Stimulated activated CD4-positive, alpha-beta T cell treated with anti-CD3 and anti-CD28 coated beads, Interleukin-1b, Interleukin-23, amount 100 ng/mL, for 1 hour (primary cell): ENCODE measurements at regions not wholly inside any gene's neighbourhood (a gene's known extent, or its start where the extent isn't known, plus 50 kb on each side); places are given as distances from the start of the nearest gene placed in this dataset.

Source experiments
- DNase-seq, 2 donors: peaks; one replicate each; pipeline ENCODE4 v3.0.0-alpha.2; 2020; ENCODE audit warnings: low read depth in 2 of 2

- DNase-seq: no peak
Observed at GRCh38 chr4:19999276-19999675, 252.4 kb upstream of the SLIT2 start.

- DNase-seq: no peak
Observed at GRCh38 chr4:19993242-19993641, 258.5 kb upstream of the SLIT2 start.

- DNase-seq: no peak
Observed at GRCh38 chr4:19992471-19993093, 259.1 kb upstream of the SLIT2 start.

GRCh38 chr4:19987746-19988145 is 264.0 kb upstream of the SLIT2 start:
- DNase-seq: no peak

GRCh38 chr4:19983072-19983471 is 268.6 kb upstream of the SLIT2 start:
- no peak for DNase-seq

GRCh38 chr4:19982556-19982955 is 269.1 kb upstream of the SLIT2 start:
- DNase-seq: no peak

- no peak for DNase-seq
Observed at GRCh38 chr4:19971829-19972228, 279.9 kb upstream of the SLIT2 start.

GRCh38 chr4:19969492-19969891 is 282.2 kb upstream of the SLIT2 start:
- no peak for DNase-seq

- DNase-seq: no peak
Observed at GRCh38 chr4:19961091-19961490, 290.6 kb upstream of the SLIT2 start.

GRCh38 chr4:19958848-19959247 is 292.9 kb upstream of the SLIT2 start:
- no peak for DNase-seq

GRCh38 chr4:19947349-19947748 is 304.4 kb upstream of the SLIT2 start:
- no peak for DNase-seq

GRCh38 chr4:19945979-19946380 is 305.7 kb upstream of the SLIT2 start:
- DNase-seq: no peak

- DNase-seq: no peak
Observed at GRCh38 chr4:19945501-19945900, 306.2 kb upstream of the SLIT2 start.

- DNase-seq: no peak
Observed at GRCh38 chr4:19944806-19945205, 306.9 kb upstream of the SLIT2 start.

GRCh38 chr4:19944251-19944650 is 307.5 kb upstream of the SLIT2 start:
- DNase-seq: no peak

GRCh38 chr4:19941434-19941833 is 310.3 kb upstream of the SLIT2 start:
- DNase-seq: no peak

GRCh38 chr4:19940861-19941260 is 310.8 kb upstream of the SLIT2 start:
- no peak for DNase-seq

GRCh38 chr4:19936476-19936875 is 315.2 kb upstream of the SLIT2 start:
- DNase-seq: no peak

- DNase-seq: no peak
Observed at GRCh38 chr4:19930742-19931141, 321.0 kb upstream of the SLIT2 start.

- no peak for DNase-seq
Observed at GRCh38 chr4:19927381-19927780, 324.3 kb upstream of the SLIT2 start.

- no peak for DNase-seq
Observed at GRCh38 chr4:19925516-19925915, 326.2 kb upstream of the SLIT2 start.

GRCh38 chr4:19924761-19925160 is 326.9 kb upstream of the SLIT2 start:
- DNase-seq: no peak

GRCh38 chr4:19915276-19915675 is 336.4 kb upstream of the SLIT2 start:
- no peak for DNase-seq

GRCh38 chr4:19913650-19914049 is 338.1 kb upstream of the SLIT2 start:
- DNase-seq: no peak
